ENCODE measurements at regions not wholly inside any gene's neighbourhood (a gene's known extent, or its start where the extent isn't known, plus 50 kb on each side); places are given as distances from the start of the nearest gene placed in this dataset.

DNA sequence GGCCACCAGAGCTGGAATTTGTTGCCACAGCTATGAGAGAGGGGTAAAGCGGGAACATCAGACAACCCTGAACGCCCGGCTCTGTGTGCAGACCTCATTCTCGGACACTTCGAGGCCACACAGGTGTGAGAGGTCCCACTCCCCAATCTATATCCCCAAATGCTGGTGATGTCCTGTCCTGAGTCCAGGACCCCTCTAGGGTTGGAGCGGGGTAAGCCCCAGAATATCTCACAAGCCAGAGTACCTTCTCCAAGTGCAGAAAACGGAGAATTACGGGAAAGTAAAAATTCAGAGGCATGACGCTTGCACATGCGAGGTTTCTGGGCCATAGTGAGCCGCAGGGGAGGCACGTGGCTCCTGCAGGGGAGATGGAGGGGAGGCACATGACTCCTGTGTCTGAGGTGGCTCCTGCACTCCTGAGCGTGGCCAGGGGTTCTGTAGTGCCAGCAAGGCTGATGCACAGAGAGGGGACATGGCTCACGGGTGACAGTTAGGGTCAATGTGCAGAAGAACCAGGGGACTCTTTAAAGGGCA lies 248.0 kb downstream of the RBFOX3 start:
- TF ChIP-seq, protein P1, sequence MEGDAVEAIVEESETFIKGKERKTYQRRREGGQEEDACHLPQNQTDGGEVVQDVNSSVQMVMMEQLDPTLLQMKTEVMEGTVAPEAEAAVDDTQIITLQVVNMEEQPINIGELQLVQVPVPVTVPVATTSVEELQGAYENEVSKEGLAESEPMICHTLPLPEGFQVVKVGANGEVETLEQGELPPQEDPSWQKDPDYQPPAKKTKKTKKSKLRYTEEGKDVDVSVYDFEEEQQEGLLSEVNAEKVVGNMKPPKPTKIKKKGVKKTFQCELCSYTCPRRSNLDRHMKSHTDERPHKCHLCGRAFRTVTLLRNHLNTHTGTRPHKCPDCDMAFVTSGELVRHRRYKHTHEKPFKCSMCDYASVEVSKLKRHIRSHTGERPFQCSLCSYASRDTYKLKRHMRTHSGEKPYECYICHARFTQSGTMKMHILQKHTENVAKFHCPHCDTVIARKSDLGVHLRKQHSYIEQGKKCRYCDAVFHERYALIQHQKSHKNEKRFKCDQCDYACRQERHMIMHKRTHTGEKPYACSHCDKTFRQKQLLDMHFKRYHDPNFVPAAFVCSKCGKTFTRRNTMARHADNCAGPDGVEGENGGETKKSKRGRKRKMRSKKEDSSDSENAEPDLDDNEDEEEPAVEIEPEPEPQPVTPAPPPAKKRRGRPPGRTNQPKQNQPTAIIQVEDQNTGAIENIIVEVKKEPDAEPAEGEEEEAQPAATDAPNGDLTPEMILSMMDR (conservative IDR thresholded peaks at IDR 0.05; ENCODE audit: low read depth, low read length), result no peak
- TF ChIP-seq EZH2phosphoT487 (IDR thresholded peaks at IDR 0.05; ENCODE audit: borderline replicate concordance, low read length) (no peak; the same call in 1 of the 2 replicates), EZH2 (IDR thresholded peaks at IDR 0.05; ENCODE audit: low read length, unreplicated experiment) (peak; percentile 75)
